ENCODE measurements at regions not wholly inside any gene's neighbourhood (a gene's known extent, or its start where the extent isn't known, plus 50 kb on each side); places are given as distances from the start of the nearest gene placed in this dataset.

DNA sequence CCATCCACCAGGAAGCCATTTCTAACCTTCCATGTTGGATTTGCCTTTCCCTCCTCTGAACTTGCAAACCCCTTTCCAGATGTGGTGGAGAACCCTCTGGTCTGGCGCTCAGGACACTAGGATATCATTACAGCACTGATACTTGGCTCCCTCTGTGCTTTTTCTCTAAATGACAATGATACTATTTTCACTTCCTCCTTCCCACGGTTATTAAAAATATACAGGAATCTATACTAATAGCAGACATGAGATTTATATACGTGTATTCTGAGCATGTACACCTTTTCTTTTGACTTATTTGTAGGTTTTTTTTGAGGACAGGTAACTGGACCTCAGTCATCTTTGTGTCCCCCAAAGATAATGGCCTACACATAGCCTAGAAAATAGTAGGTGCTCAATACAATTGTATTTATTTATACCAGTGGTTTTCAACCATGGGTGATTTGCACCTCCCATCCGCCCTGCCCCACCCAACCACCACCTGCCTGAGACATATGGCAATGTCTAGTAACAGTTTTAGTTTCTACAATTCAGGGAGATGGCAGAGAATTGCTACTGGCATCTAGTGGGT is 60.4 kb upstream of the PLAC8 start:
- no peak for DNase-seq (ENCODE audit: low read depth, low spot score)

GRCh38 chr4:83172371-83172770 is 57.8 kb upstream of the PLAC8 start:
- no peak overlapping the region for H3K27ac ChIP-seq
- no peak for DNase-seq (ENCODE audit: low read depth, low spot score)

More for the DNA sequence above, 60.4 kb upstream of the PLAC8 start:
- H3K27ac ChIP-seq = no peak overlapping the region

- peak overlapping the region; percentile 32 for H3K27ac ChIP-seq
- DNase-seq (ENCODE audit: low read depth, low spot score) = no peak
These were observed 57.0 kb upstream of the PLAC8 start for GRCh38 chr4:83171436-83172039.

DNA sequence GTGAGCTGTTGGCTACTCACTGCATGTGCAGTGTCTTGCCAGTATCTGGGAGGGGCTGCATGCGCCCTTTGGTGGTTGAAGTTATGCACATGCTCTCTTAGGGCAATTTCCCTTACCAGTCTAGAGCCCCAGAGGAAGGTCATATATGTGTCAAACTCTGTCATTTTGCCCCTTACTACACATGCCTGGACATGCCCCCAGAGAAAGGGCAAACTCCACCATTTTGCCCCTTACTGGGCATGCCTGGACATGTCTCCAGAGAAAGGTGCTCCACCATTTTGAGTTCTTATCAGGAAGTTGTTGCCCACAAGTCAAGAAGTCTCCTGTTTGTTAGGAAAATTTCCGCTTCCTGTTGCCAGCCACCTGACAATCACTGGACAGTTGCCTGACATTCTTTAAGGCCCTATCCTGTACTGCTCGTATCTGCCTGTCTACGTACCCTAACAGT is 56.4 kb upstream of the PLAC8 start:
- peak overlapping the region; percentile 32 for H3K27ac ChIP-seq
- no peak for DNase-seq (ENCODE audit: low read depth, low spot score)
